ENCODE measurements at regions not wholly inside any gene's neighbourhood (a gene's known extent, or its start where the extent isn't known, plus 50 kb on each side); places are given as distances from the start of the nearest gene placed in this dataset.
"Not testable (repeated sequence)": the region's sequence is repeated elsewhere in the genome, so short reads cannot be mapped to it uniquely, and the experiment has no call there.

DNA sequence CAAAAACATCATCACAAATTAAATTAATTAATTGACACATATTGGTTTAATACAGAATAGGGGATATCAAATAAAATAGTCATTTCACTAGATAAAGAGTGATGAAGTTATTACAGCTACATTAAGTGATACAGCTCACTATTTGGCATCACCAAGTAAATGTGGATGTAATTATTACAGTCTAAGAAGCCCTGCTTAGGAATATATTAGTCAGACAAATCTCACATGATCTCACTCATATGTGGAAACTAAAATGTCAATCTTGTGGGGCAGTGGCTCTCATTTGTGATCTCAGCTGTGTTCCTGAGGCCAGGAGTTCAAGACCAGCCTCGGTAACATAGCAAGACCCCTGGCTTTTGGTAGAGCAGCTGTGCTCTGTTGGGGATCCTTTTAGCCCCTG is 233.4 kb upstream of the RGMB start:
- H3K9me3 ChIP-seq (ENCODE audit: control insufficient read depth, insufficient read depth, low read depth, low read length), result peaks cover 17% of the 10 kb centered on the region
- no peak overlapping the region for H3K27ac ChIP-seq (ENCODE audit: low read depth, low read length)
- no peaks in the 10 kb centered on the region for H3K27me3 ChIP-seq (ENCODE audit: control insufficient read depth, insufficient read depth, low read length)
- H3K4me3 ChIP-seq (ENCODE audit: low read depth, low read length), result no peak overlapping the region
- no peak overlapping the region for H3K9ac ChIP-seq (ENCODE audit: low read length)
- H3K4me1 ChIP-seq (ENCODE audit: control insufficient read depth, insufficient read depth, low read length), result peaks cover 4% of the 10 kb centered on the region
- H3K36me3 ChIP-seq (ENCODE audit: control insufficient read depth, insufficient read depth, low read length), result no peaks in the 10 kb centered on the region

GRCh38 chr5:98541641-98542040 is 231.8 kb upstream of the RGMB start:
- Histone ChIP-seq H3K36me3 (ENCODE audit: control insufficient read depth, insufficient read depth, low read length) (no peaks in the 10 kb centered on the region), H3K9ac (ENCODE audit: low read length) (no peak overlapping the region), H3K27ac (ENCODE audit: low read depth, low read length) (no peak overlapping the region), H3K27me3 (ENCODE audit: control insufficient read depth, insufficient read depth, low read length) (no peaks in the 10 kb centered on the region), H3K4me3 (ENCODE audit: low read depth, low read length) (no peak overlapping the region), H3K9me3 (ENCODE audit: control insufficient read depth, insufficient read depth, low read depth, low read length) (peaks cover 17% of the 10 kb centered on the region), H3K4me1 (ENCODE audit: control insufficient read depth, insufficient read depth, low read length) (peaks cover 4% of the 10 kb centered on the region)

DNA sequence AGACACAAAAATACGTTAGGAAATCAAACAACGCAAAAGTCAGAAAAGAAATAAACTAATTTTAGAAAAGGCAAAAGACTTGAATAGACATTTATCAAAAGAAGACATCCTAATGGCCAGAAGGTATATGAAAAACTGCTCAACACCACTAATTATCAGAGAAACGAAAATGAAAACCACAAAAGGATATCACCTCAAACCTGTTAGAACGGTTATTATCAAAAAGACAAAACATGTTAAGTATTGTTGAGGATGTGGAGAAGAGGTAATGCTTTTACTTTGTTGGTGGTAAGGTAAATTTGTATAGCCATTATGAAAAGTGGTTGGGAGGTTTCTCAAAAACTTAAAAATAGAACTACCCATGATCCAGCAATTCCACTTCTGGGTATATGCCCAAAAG is 230.0 kb upstream of the RGMB start:
- Histone ChIP-seq H3K27ac (ENCODE audit: low read depth, low read length) (no peak overlapping the region), H3K4me3 (ENCODE audit: low read depth, low read length) (no peak overlapping the region), H3K9me3 (ENCODE audit: control insufficient read depth, insufficient read depth, low read depth, low read length) (peaks cover 17% of the 10 kb centered on the region), H3K36me3 (ENCODE audit: control insufficient read depth, insufficient read depth, low read length) (no peaks in the 10 kb centered on the region), H3K27me3 (ENCODE audit: control insufficient read depth, insufficient read depth, low read length) (no peaks in the 10 kb centered on the region), H3K4me1 (ENCODE audit: control insufficient read depth, insufficient read depth, low read length) (no peaks in the 10 kb centered on the region), H3K9ac (ENCODE audit: low read length) (no peak overlapping the region)

GRCh38 chr5:98546924-98547323 is 226.5 kb upstream of the RGMB start:
- H3K9ac ChIP-seq (ENCODE audit: low read length); H3K4me1 ChIP-seq (ENCODE audit: control insufficient read depth, insufficient read depth, low read length); H3K36me3 ChIP-seq (ENCODE audit: control insufficient read depth, insufficient read depth, low read length); H3K4me3 ChIP-seq (ENCODE audit: low read depth, low read length); H3K27ac ChIP-seq (ENCODE audit: low read depth, low read length); H3K27me3 ChIP-seq (ENCODE audit: control insufficient read depth, insufficient read depth, low read length); H3K9me3 ChIP-seq (ENCODE audit: control insufficient read depth, insufficient read depth, low read depth, low read length): not testable (repeated sequence)

DNA sequence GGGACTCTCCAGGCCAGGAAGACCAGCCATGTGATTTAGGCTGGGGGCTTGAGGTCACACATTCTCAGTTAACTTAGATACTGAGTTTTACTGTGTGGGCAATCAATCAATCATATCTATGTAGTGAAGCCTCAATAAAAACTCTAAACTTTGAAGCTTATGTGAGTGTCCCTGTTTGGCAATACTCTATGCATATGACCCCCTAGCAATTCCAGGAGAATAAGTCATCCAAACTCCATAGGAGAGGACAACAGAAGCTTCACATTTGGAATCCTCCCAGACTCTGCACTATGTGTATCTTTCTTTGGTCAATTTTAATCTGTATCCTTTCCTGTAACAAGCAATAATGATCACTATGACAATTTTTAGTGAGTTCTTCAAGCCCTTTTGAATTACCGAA is 216.8 kb upstream of the RGMB start:
- no peaks in the 10 kb centered on the region for H3K36me3 ChIP-seq (ENCODE audit: control insufficient read depth, insufficient read depth, low read length)
- H3K4me3 ChIP-seq (ENCODE audit: low read depth, low read length), result no peak overlapping the region
- no peak overlapping the region for H3K27ac ChIP-seq (ENCODE audit: low read depth, low read length)
- no peaks in the 10 kb centered on the region for H3K4me1 ChIP-seq (ENCODE audit: control insufficient read depth, insufficient read depth, low read length)
- H3K9me3 ChIP-seq (ENCODE audit: control insufficient read depth, insufficient read depth, low read depth, low read length), result 0 out of 2 replicates have a peak, but pooled peaks cover 3% of the 10 kb centered on the region
- no peak overlapping the region for H3K9ac ChIP-seq (ENCODE audit: low read length)
- H3K27me3 ChIP-seq (ENCODE audit: control insufficient read depth, insufficient read depth, low read length), result no peaks in the 10 kb centered on the region

GRCh38 chr5:98557916-98558315 is 215.5 kb upstream of the RGMB start:
- Histone ChIP-seq H3K36me3 (ENCODE audit: control insufficient read depth, insufficient read depth, low read length) (no peaks in the 10 kb centered on the region), H3K27me3 (ENCODE audit: control insufficient read depth, insufficient read depth, low read length) (no peaks in the 10 kb centered on the region), H3K27ac (ENCODE audit: low read depth, low read length) (no peak overlapping the region), H3K4me3 (ENCODE audit: low read depth, low read length) (no peak overlapping the region), H3K9me3 (ENCODE audit: control insufficient read depth, insufficient read depth, low read depth, low read length) (0 out of 2 replicates have a peak, but pooled peaks cover 3% of the 10 kb centered on the region), H3K9ac (ENCODE audit: low read length) (no peak overlapping the region), H3K4me1 (ENCODE audit: control insufficient read depth, insufficient read depth, low read length) (no peaks in the 10 kb centered on the region)

- H3K27me3 ChIP-seq (ENCODE audit: control insufficient read depth, insufficient read depth, low read length), result no peaks in the 10 kb centered on the region
- H3K9ac ChIP-seq (ENCODE audit: low read length), result no peak overlapping the region
- H3K36me3 ChIP-seq (ENCODE audit: control insufficient read depth, insufficient read depth, low read length), result no peaks in the 10 kb centered on the region
- H3K27ac ChIP-seq (ENCODE audit: low read depth, low read length), result no peak overlapping the region
- 0 out of 2 replicates have a peak, but pooled peaks cover 3% of the 10 kb centered on the region for H3K9me3 ChIP-seq (ENCODE audit: control insufficient read depth, insufficient read depth, low read depth, low read length)
- no peaks in the 10 kb centered on the region for H3K4me1 ChIP-seq (ENCODE audit: control insufficient read depth, insufficient read depth, low read length)
- H3K4me3 ChIP-seq (ENCODE audit: low read depth, low read length), result no peak overlapping the region
These were observed 209.4 kb upstream of the RGMB start for GRCh38 chr5:98563885-98564653.

DNA sequence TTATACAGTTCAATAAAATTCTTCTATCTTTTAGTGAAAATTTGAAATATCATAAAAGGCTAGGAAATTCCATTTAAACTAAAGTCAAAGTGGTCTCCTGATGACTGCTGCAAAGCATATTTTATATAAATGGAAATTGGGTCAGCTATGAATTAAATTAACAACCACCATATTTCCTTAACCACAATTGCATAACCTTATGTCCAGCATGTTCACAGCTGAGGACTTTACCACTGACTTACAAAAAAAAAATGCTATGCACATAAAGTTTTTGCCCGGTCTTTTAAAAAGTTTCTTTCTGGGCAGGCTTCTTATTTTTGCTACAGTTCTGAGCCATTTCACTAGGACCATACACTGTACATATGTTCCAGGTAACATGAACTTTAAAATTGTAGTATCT is 208.6 kb upstream of the RGMB start:
- Histone ChIP-seq H3K9me3 (ENCODE audit: control insufficient read depth, insufficient read depth, low read depth, low read length) (0 out of 2 replicates have a peak, but pooled peaks cover 3% of the 10 kb centered on the region), H3K27me3 (ENCODE audit: control insufficient read depth, insufficient read depth, low read length) (no peaks in the 10 kb centered on the region), H3K36me3 (ENCODE audit: control insufficient read depth, insufficient read depth, low read length) (no peaks in the 10 kb centered on the region), H3K4me1 (ENCODE audit: control insufficient read depth, insufficient read depth, low read length) (no peaks in the 10 kb centered on the region), H3K9ac (ENCODE audit: low read length) (no peak overlapping the region), H3K4me3 (ENCODE audit: low read depth, low read length) (no peak overlapping the region), H3K27ac (ENCODE audit: low read depth, low read length) (no peak overlapping the region)

GRCh38 chr5:98568336-98568735 is 205.1 kb upstream of the RGMB start:
- no peaks in the 10 kb centered on the region for H3K4me1 ChIP-seq (ENCODE audit: control insufficient read depth, insufficient read depth, low read length)
- H3K27ac ChIP-seq (ENCODE audit: low read depth, low read length), result no peak overlapping the region
- no peaks in the 10 kb centered on the region for H3K36me3 ChIP-seq (ENCODE audit: control insufficient read depth, insufficient read depth, low read length)
- H3K27me3 ChIP-seq (ENCODE audit: control insufficient read depth, insufficient read depth, low read length), result no peaks in the 10 kb centered on the region
- H3K9ac ChIP-seq (ENCODE audit: low read length), result no peak overlapping the region
- H3K4me3 ChIP-seq (ENCODE audit: low read depth, low read length), result no peak overlapping the region
- no peaks in the 10 kb centered on the region for H3K9me3 ChIP-seq (ENCODE audit: control insufficient read depth, insufficient read depth, low read depth, low read length)

GRCh38 chr5:98569288-98569687 is 204.2 kb upstream of the RGMB start:
- no peaks in the 10 kb centered on the region for H3K27me3 ChIP-seq (ENCODE audit: control insufficient read depth, insufficient read depth, low read length)
- no peak overlapping the region for H3K9ac ChIP-seq (ENCODE audit: low read length)
- no peaks in the 10 kb centered on the region for H3K36me3 ChIP-seq (ENCODE audit: control insufficient read depth, insufficient read depth, low read length)
- no peak overlapping the region for H3K4me3 ChIP-seq (ENCODE audit: low read depth, low read length)
- H3K9me3 ChIP-seq (ENCODE audit: control insufficient read depth, insufficient read depth, low read depth, low read length), result no peaks in the 10 kb centered on the region
- H3K27ac ChIP-seq (ENCODE audit: low read depth, low read length), result no peak overlapping the region
- H3K4me1 ChIP-seq (ENCODE audit: control insufficient read depth, insufficient read depth, low read length), result no peaks in the 10 kb centered on the region

DNA sequence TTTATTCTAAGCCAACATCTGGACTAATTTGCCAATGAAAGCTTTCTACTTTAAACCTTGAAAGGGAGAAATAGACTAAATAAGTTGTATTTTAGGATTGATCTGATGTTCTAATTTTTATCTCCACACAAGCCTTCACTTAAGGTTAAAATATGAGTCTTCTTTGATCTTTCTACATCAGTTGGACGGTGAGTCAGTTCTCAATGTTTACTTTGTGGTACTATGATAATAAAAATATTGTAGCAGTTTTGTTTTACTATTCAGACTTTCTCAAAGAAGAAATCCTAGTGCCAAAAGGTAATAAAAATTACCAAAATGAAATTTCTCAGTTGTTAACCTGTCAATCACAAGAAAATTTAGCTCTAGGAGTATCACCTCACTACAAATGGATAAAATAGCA is 203.5 kb upstream of the RGMB start:
- H3K27ac ChIP-seq (ENCODE audit: low read depth, low read length), result no peak overlapping the region
- no peaks in the 10 kb centered on the region for H3K36me3 ChIP-seq (ENCODE audit: control insufficient read depth, insufficient read depth, low read length)

More for the DNA sequence above, 203.5 kb upstream of the RGMB start:
- no peaks in the 10 kb centered on the region for H3K4me1 ChIP-seq (ENCODE audit: control insufficient read depth, insufficient read depth, low read length)
- H3K27me3 ChIP-seq (ENCODE audit: control insufficient read depth, insufficient read depth, low read length), result no peaks in the 10 kb centered on the region
- H3K9me3 ChIP-seq (ENCODE audit: control insufficient read depth, insufficient read depth, low read depth, low read length), result no peaks in the 10 kb centered on the region
- no peak overlapping the region for H3K9ac ChIP-seq (ENCODE audit: low read length)
- no peak overlapping the region for H3K4me3 ChIP-seq (ENCODE audit: low read depth, low read length)

Measured in HUES6 (cell line).